ENCODE measurements at regions not wholly inside any gene's neighbourhood (a gene's known extent, or its start where the extent isn't known, plus 50 kb on each side); places are given as distances from the start of the nearest gene placed in this dataset.

- Histone ChIP-seq H3K79me2 (ENCODE audit: control insufficient read depth, insufficient read depth, low read length) (no peaks in the 10 kb centered on the region), H2AFZ (ENCODE audit: low read depth, low read length) (no peak overlapping the region), H3K9ac (ENCODE audit: insufficient read depth in 1 of 2, low read depth in 2 of 2, low read length in 2 of 2) (no peak overlapping the region), H3K9me3 (replicated peaks; ENCODE audit: control insufficient read depth, insufficient read depth, low read depth, low read length) (no peaks in the 10 kb centered on the region), H3K4me2 (ENCODE audit: insufficient read depth, low read length) (no peak overlapping the region), H3K27ac (ENCODE audit: extremely low read depth, low read depth, low read length) (no peak overlapping the region), H3K9me1 (ENCODE audit: control insufficient read depth, insufficient read depth, low read length) (no peaks in the 10 kb centered on the region), H3K4me3 (no peak overlapping the region), H3K4me1 (replicated peaks in 1 of 2; ENCODE audit: control insufficient read depth in 2 of 2, insufficient read depth in 2 of 2, low read length in 2 of 2) (no peaks in the 10 kb centered on the region), H3K36me3 (ENCODE audit: control insufficient read depth, insufficient read depth, low read length) (no peaks in the 10 kb centered on the region), H3K27me3 (ENCODE audit: control insufficient read depth in 2 of 2, insufficient read depth in 2 of 2, low read length in 2 of 2) (no peaks in the 10 kb centered on the region), H4K20me1 (replicated peaks; ENCODE audit: control insufficient read depth, insufficient read depth, low read length) (no peaks in the 10 kb centered on the region)
- CTCF ChIA-PET (ENCODE audit: low intra/inter-chr PET ratio): no interaction called here
- POLR2A ChIA-PET: no interaction called here
- FAIRE-seq (no peak), DNase-seq (ENCODE audit: extremely low read depth in 1 of 4, low spot score in 3 of 4) (no peak), ATAC-seq (no peak)
- no TSS peak for BruUV-seq (replicated peaks)
- intact Hi-C loops (cut with micrococcal nuclease): no loop called here
- in situ Hi-C loops (cut with MboI): no loop called here
- TF ChIP-seq LEF1 (IDR thresholded peaks at IDR 0.05) (no peak), RBFOX2 (IDR thresholded peaks at IDR 0.05; ENCODE audit: low read depth, low read length) (no peak), TOE1 (IDR thresholded peaks at IDR 0.05; ENCODE audit: borderline replicate concordance) (no peak), TOE1 (CRISPR knock-in tag; IDR thresholded peaks at IDR 0.05; ENCODE audit: borderline replicate concordance, low read depth) (no peak), FOXO4 (CRISPR knock-in tag; IDR thresholded peaks at IDR 0.05) (no peak), FOXM1 (IDR thresholded peaks at IDR 0.05; ENCODE audit: low read depth) (no peak), FOXM1 (CRISPR knock-in tag; IDR thresholded peaks at IDR 0.05; ENCODE audit: low read depth) (no peak), ZNF165 (CRISPR knock-in tag; IDR thresholded peaks at IDR 0.05; ENCODE audit: borderline replicate concordance) (no peak), MEIS2 (IDR thresholded peaks at IDR 0.05; ENCODE audit: partially characterized antibody) (no peak), NONO (IDR thresholded peaks at IDR 0.05; ENCODE audit: low read depth in 2 of 2, low read length in 1 of 2) (no peak), ZNF79 (CRISPR knock-in tag; IDR thresholded peaks at IDR 0.05; ENCODE audit: low read depth) (no peak), AFF1 (IDR thresholded peaks at IDR 0.05; ENCODE audit: low read depth in 1 of 2, partially characterized antibody in 2 of 2) (no peak), CREB3L1 (IDR thresholded peaks at IDR 0.05; ENCODE audit: borderline replicate concordance, low read depth) (no peak), SMAD2 (IDR thresholded peaks at IDR 0.05; ENCODE audit: low read depth, low read length) (no peak), SMAD3 (CRISPR knock-in tag; conservative IDR thresholded peaks at IDR 0.05) (no peak)
These were observed 1110.6 kb downstream of the TSN start for GRCh38 chr2:122866095-122866494.
